Neural cell (in vitro differentiated cells): ENCODE measurements at regions not wholly inside any gene's neighbourhood (a gene's known extent, or its start where the extent isn't known, plus 50 kb on each side); places are given as distances from the start of the nearest gene placed in this dataset.

Experiments
- CTCF ChIP-seq: fragments of 450-650 bp; IDR thresholded peaks from 2 replicates; pipeline ENCODE4 v1.5.1; 2014; ENCODE audit warnings: antibody characterized with exemption, mild to moderate bottlenecking, moderate library complexity; ENCODE audit not compliant: poor library complexity, severe bottlenecking
- EP300 ChIP-seq: fragments of 450-650 bp; conservative IDR thresholded peaks from 2 replicates; pipeline ENCODE4 v1.6.1; 2014; ENCODE audit warnings: antibody characterized with exemption, mild to moderate bottlenecking, moderate library complexity; ENCODE audit not compliant: poor library complexity, severe bottlenecking
- EZH2 ChIP-seq: fragments of 200-600, 300-800 bp; shearing (Covaris generic), sonication (generic); IDR thresholded peaks from 2 replicates; pipeline ENCODE4 v1.6.1; 2014; ENCODE audit warnings: antibody characterized with exemption, low read length, borderline replicate concordance, mild to moderate bottlenecking; ENCODE audit not compliant: insufficient read depth, poor library complexity, severe bottlenecking
- MXI1 ChIP-seq: fragments of 450-650 bp; conservative IDR thresholded peaks from 2 replicates; pipeline ENCODE4 v1.6.1; 2014; ENCODE audit warnings: antibody characterized with exemption, mild to moderate bottlenecking; ENCODE audit not compliant: poor library complexity, severe bottlenecking
- POLR2AphosphoS5 ChIP-seq: IDR thresholded peaks from 2 replicates; pipeline ENCODE4 v1.6.1; 2012
- RAD21 ChIP-seq: fragments of 450-650 bp; conservative IDR thresholded peaks from 2 replicates; pipeline ENCODE4 v1.6.1; 2014; ENCODE audit warnings: antibody characterized with exemption, mild to moderate bottlenecking, moderate library complexity
- SMC3 ChIP-seq: fragments of 450-650 bp; conservative IDR thresholded peaks from 2 replicates; pipeline ENCODE4 v1.6.1; 2014; ENCODE audit warnings: antibody characterized with exemption, mild to moderate bottlenecking, moderate library complexity; ENCODE audit not compliant: poor library complexity
- TAF1 ChIP-seq: IDR thresholded peaks from 2 replicates; pipeline ENCODE4 v1.6.1; 2012; ENCODE audit warnings: low read depth
- TF ChIP-seq, protein P1 (sequence below): IDR thresholded peaks from 2 replicates; pipeline ENCODE4 v1.6.1; 2012; ENCODE audit warnings: borderline replicate concordance

GRCh38 chr3:64739971-64740631 is 52.3 kb upstream of the ADAMTS9 start:
- TF ChIP-seq CTCF (no peak), POLR2AphosphoS5 (no peak), RAD21 (no peak), EZH2 (no peak), EP300 (no peak), TAF1 (no peak), SMC3 (no peak), MXI1 (no peak)
- TF ChIP-seq, protein P1, sequence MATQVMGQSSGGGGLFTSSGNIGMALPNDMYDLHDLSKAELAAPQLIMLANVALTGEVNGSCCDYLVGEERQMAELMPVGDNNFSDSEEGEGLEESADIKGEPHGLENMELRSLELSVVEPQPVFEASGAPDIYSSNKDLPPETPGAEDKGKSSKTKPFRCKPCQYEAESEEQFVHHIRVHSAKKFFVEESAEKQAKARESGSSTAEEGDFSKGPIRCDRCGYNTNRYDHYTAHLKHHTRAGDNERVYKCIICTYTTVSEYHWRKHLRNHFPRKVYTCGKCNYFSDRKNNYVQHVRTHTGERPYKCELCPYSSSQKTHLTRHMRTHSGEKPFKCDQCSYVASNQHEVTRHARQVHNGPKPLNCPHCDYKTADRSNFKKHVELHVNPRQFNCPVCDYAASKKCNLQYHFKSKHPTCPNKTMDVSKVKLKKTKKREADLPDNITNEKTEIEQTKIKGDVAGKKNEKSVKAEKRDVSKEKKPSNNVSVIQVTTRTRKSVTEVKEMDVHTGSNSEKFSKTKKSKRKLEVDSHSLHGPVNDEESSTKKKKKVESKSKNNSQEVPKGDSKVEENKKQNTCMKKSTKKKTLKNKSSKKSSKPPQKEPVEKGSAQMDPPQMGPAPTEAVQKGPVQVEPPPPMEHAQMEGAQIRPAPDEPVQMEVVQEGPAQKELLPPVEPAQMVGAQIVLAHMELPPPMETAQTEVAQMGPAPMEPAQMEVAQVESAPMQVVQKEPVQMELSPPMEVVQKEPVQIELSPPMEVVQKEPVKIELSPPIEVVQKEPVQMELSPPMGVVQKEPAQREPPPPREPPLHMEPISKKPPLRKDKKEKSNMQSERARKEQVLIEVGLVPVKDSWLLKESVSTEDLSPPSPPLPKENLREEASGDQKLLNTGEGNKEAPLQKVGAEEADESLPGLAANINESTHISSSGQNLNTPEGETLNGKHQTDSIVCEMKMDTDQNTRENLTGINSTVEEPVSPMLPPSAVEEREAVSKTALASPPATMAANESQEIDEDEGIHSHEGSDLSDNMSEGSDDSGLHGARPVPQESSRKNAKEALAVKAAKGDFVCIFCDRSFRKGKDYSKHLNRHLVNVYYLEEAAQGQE: no peak
